ENCODE measurements at regions not wholly inside any gene's neighbourhood (a gene's known extent, or its start where the extent isn't known, plus 50 kb on each side); places are given as distances from the start of the nearest gene placed in this dataset.
"Not testable (repeated sequence)": the region's sequence is repeated elsewhere in the genome, so short reads cannot be mapped to it uniquely, and the experiment has no call there.

GRCh38 chr21:10460957-10461356, 60.4 kb upstream of the TPTE start:
- not testable (repeated sequence) for TF ChIP-seq CTCF (conservative IDR thresholded peaks at IDR 0.05; ENCODE audit: low read depth, low read length); POLR2A (IDR thresholded peaks at IDR 0.05; ENCODE audit: low read depth, low read length); SMC3 (IDR thresholded peaks at IDR 0.05; ENCODE audit: low read depth, low read length); BHLHE40 (IDR thresholded peaks at IDR 0.05; ENCODE audit: low read depth, low read length); FOS (IDR thresholded peaks at IDR 0.05; ENCODE audit: low read depth, low read length); CEBPB (IDR thresholded peaks at IDR 0.05; ENCODE audit: low read depth, low read length); RAD21 (IDR thresholded peaks at IDR 0.05; ENCODE audit: low read length)

All from IMR-90 (cell line).